ENCODE measurements at regions not wholly inside any gene's neighbourhood (a gene's known extent, or its start where the extent isn't known, plus 50 kb on each side); places are given as distances from the start of the nearest gene placed in this dataset.

- H3K27ac ChIP-seq (ENCODE audit: low read length), result no peak overlapping the region
- no peak overlapping the region for H2AFZ ChIP-seq (ENCODE audit: low read length)
- H3K9me3 ChIP-seq (replicated peaks; ENCODE audit: insufficient read depth, low read length), result no peaks in the 10 kb centered on the region
- no peak overlapping the region for H3K4me2 ChIP-seq (ENCODE audit: low read depth, low read length)
- no peaks in the 10 kb centered on the region for H3K36me3 ChIP-seq (replicated peaks; ENCODE audit: insufficient read depth, low read length)
- H3F3A ChIP-seq (ENCODE audit: insufficient read depth, low read length), result no peaks in the 10 kb centered on the region
- TF ChIP-seq EZH2 (optimal IDR thresholded peaks at IDR 0.05; ENCODE audit: low read depth, low read length) (no peak), CTCF (IDR thresholded peaks at IDR 0.05; ENCODE audit: low read length) (no peak), EZH2phosphoT487 (IDR thresholded peaks at IDR 0.05; ENCODE audit: low read length) (no peak)
- H3K27me3 ChIP-seq (replicated peaks; ENCODE audit: insufficient read depth, low read length), result no peaks in the 10 kb centered on the region
- H3K79me2 ChIP-seq (ENCODE audit: low read length), result no peaks in the 10 kb centered on the region
- H3K9me2 ChIP-seq (replicated peaks; ENCODE audit: insufficient read depth, low read length), result no peaks in the 10 kb centered on the region
- DNase-seq, result no peak
- no peak overlapping the region for H3K9ac ChIP-seq (ENCODE audit: low read length)
- no peak overlapping the region for H3K4me3 ChIP-seq (ENCODE audit: low read length)
- no peaks in the 10 kb centered on the region for H4K20me1 ChIP-seq (ENCODE audit: insufficient read depth, low read length)
- no peaks in the 10 kb centered on the region for H3K4me1 ChIP-seq (ENCODE audit: low read length)
Measured at GRCh38 chr9:106738109-106738508, 124.9 kb upstream of the ZNF462 start.

- no peaks in the 10 kb centered on the region for H3K27me3 ChIP-seq (replicated peaks; ENCODE audit: insufficient read depth, low read length)
- H3K9ac ChIP-seq (ENCODE audit: low read length), result no peak overlapping the region
- no peaks in the 10 kb centered on the region for H3K9me2 ChIP-seq (replicated peaks; ENCODE audit: insufficient read depth, low read length)
- no peaks in the 10 kb centered on the region for H3K9me3 ChIP-seq (replicated peaks; ENCODE audit: insufficient read depth, low read length)
- no peaks in the 10 kb centered on the region for H3F3A ChIP-seq (ENCODE audit: insufficient read depth, low read length)
- no peak for TF ChIP-seq EZH2phosphoT487 (IDR thresholded peaks at IDR 0.05; ENCODE audit: low read length)
- TF ChIP-seq CTCF (IDR thresholded peaks at IDR 0.05; ENCODE audit: low read length), result no peak
- no peak for TF ChIP-seq EZH2 (optimal IDR thresholded peaks at IDR 0.05; ENCODE audit: low read depth, low read length)
- H2AFZ ChIP-seq (ENCODE audit: low read length), result no peak overlapping the region
- H3K4me3 ChIP-seq (ENCODE audit: low read length), result no peak overlapping the region
- H3K36me3 ChIP-seq (replicated peaks; ENCODE audit: insufficient read depth, low read length), result no peaks in the 10 kb centered on the region
- H3K4me2 ChIP-seq (ENCODE audit: low read depth, low read length), result no peak overlapping the region
- no peaks in the 10 kb centered on the region for H3K4me1 ChIP-seq (ENCODE audit: low read length)
- H3K27ac ChIP-seq (ENCODE audit: low read length), result no peak overlapping the region
- no peaks in the 10 kb centered on the region for H3K79me2 ChIP-seq (ENCODE audit: low read length)
- DNase-seq, result no peak
- no peaks in the 10 kb centered on the region for H4K20me1 ChIP-seq (ENCODE audit: insufficient read depth, low read length)
Measured at GRCh38 chr9:106745457-106745856, 117.5 kb upstream of the ZNF462 start.

- no peak overlapping the region for H3K4me3 ChIP-seq (ENCODE audit: low read length)
- no peaks in the 10 kb centered on the region for H3K4me1 ChIP-seq (ENCODE audit: low read length)
- no peak for DNase-seq
- no peaks in the 10 kb centered on the region for H3K9me3 ChIP-seq (replicated peaks; ENCODE audit: insufficient read depth, low read length)
- no peak overlapping the region for H3K4me2 ChIP-seq (ENCODE audit: low read depth, low read length)
- H3K9me2 ChIP-seq (replicated peaks; ENCODE audit: insufficient read depth, low read length), result no peaks in the 10 kb centered on the region
- H2AFZ ChIP-seq (ENCODE audit: low read length), result no peak overlapping the region
- H3K27ac ChIP-seq (ENCODE audit: low read length), result no peak overlapping the region
- no peaks in the 10 kb centered on the region for H3F3A ChIP-seq (ENCODE audit: insufficient read depth, low read length)
- H3K36me3 ChIP-seq (replicated peaks; ENCODE audit: insufficient read depth, low read length), result no peaks in the 10 kb centered on the region
- H4K20me1 ChIP-seq (ENCODE audit: insufficient read depth, low read length), result no peaks in the 10 kb centered on the region
- no peak overlapping the region for H3K9ac ChIP-seq (ENCODE audit: low read length)
- no peaks in the 10 kb centered on the region for H3K79me2 ChIP-seq (ENCODE audit: low read length)
- no peaks in the 10 kb centered on the region for H3K27me3 ChIP-seq (replicated peaks; ENCODE audit: insufficient read depth, low read length)
- TF ChIP-seq EZH2 (optimal IDR thresholded peaks at IDR 0.05; ENCODE audit: low read depth, low read length) (no peak), CTCF (IDR thresholded peaks at IDR 0.05; ENCODE audit: low read length) (no peak), EZH2phosphoT487 (IDR thresholded peaks at IDR 0.05; ENCODE audit: low read length) (no peak)
Measured at GRCh38 chr9:106745876-106746275, 117.1 kb upstream of the ZNF462 start.

All from MM.1S (cell line).